HEK293 (cell line): ENCODE measurements at regions not wholly inside any gene's neighbourhood (a gene's known extent, or its start where the extent isn't known, plus 50 kb on each side); places are given as distances from the start of the nearest gene placed in this dataset.

Source experiments
- CTCF ChIA-PET: fragments of 350-600 bp; formaldehyde crosslinking; extraction: SDS; loops from one replicate; lab custom pipeline; 2021; ENCODE audit warnings: antibody characterized with exemption; lab: Yijun Ruan, JAX
- POLR2A ChIA-PET: fragments of 300-600 bp; formaldehyde crosslinking; extraction: SDS; loops from one replicate; lab custom pipeline; 2020; ENCODE audit warnings: antibody characterized with exemption, inconsistent platforms; lab: Yijun Ruan, JAX
- H3K27ac ChIP-seq: fragments of 200-500 bp; sonication (Bioruptor generic); 2 replicates; pipeline ENCODE4 v1.5.1; 2014; ENCODE audit warnings: low read depth, low read length, control low read depth, inconsistent platforms; ENCODE audit errors: extremely low read depth
- H3K36me3 ChIP-seq, 2 experiments: fragments of 200-500 bp in 1 of 2; sonication (Bioruptor generic) in 1 of 2; 1 replicate in 1 of 2; 2 replicates in 1 of 2; pipeline ENCODE4 v1.5.1; 2014 to 2017; ENCODE audit warnings: inconsistent platforms in 2 of 2, low read length in 2 of 2; ENCODE audit not compliant: control insufficient read depth in 2 of 2, insufficient read depth in 1 of 2
- H3K4me1 ChIP-seq: fragments of 200-500 bp; sonication (Bioruptor generic); 2 replicates; pipeline ENCODE4 v1.5.1; 2014; ENCODE audit warnings: mild to moderate bottlenecking, low read length, inconsistent platforms; ENCODE audit not compliant: control insufficient read depth, insufficient read depth
- H3K4me3 ChIP-seq: 2 replicates; pipeline ENCODE4 v1.5.1; 2011; ENCODE audit warnings: low read depth, mild to moderate bottlenecking, control low read depth, low read length, moderate library complexity
- H3K9me3 ChIP-seq: fragments of 200-500 bp; sonication (Bioruptor generic); 2 replicates; pipeline ENCODE4 v1.5.1; 2014; ENCODE audit warnings: low read depth, low read length, inconsistent platforms; ENCODE audit not compliant: control insufficient read depth, insufficient read depth
- GLI2 ChIP-seq: fragments of 450-650 bp; formaldehyde crosslinking; IDR thresholded peaks from 2 replicates; pipeline ENCODE4; 2017; ENCODE audit warnings: missing biosample characterization, missing genetic modification characterization, low read depth, borderline replicate concordance
- IKZF3 ChIP-seq: fragments of 450-650 bp; IDR thresholded peaks from 2 replicates; pipeline ENCODE4 v1.5.0; 2018; ENCODE audit warnings: missing biosample characterization, mild to moderate bottlenecking, missing genetic modification characterization, moderate library complexity
- KLF8 ChIP-seq: fragments of 450-650 bp; formaldehyde crosslinking; IDR thresholded peaks from 2 replicates; pipeline ENCODE4 v1.5.1; 2016; ENCODE audit warnings: missing biosample characterization, missing genetic modification characterization
- MEIS1 ChIP-seq: sonication (generic); formaldehyde crosslinking; IDR thresholded peaks from 2 replicates; pipeline ENCODE4 v1.8.1; 2022; ENCODE audit warnings: missing genetic modification reagents, mild to moderate bottlenecking, borderline replicate concordance
- PRDM1 ChIP-seq: fragments of 450-650 bp; formaldehyde crosslinking; IDR thresholded peaks from 2 replicates; pipeline ENCODE4; 2016; ENCODE audit warnings: missing biosample characterization, missing genetic modification characterization
- RBAK ChIP-seq: fragments of 450-650 bp; formaldehyde crosslinking; IDR thresholded peaks from 2 replicates; pipeline ENCODE4 v1.5.1; 2016; ENCODE audit warnings: missing biosample characterization, missing genetic modification characterization
- YY1 ChIP-seq: fragments of 450-650 bp; formaldehyde crosslinking; IDR thresholded peaks from 2 replicates; pipeline ENCODE4 v1.5.1; 2018; ENCODE audit warnings: missing biosample characterization, missing genetic modification characterization
- ZBTB21 ChIP-seq: fragments of 450-650 bp; formaldehyde crosslinking; IDR thresholded peaks from 2 replicates; pipeline ENCODE4 v1.5.1; 2017; ENCODE audit warnings: missing biosample characterization, missing genetic modification characterization
- ZBTB48 ChIP-seq: fragments of 450-650 bp; formaldehyde crosslinking; IDR thresholded peaks from 2 replicates; pipeline ENCODE4 v1.5.1; 2016; ENCODE audit warnings: missing biosample characterization, missing genetic modification characterization
- ZEB2 ChIP-seq: fragments of 450-650 bp; formaldehyde crosslinking; IDR thresholded peaks from 2 replicates; pipeline ENCODE4 v1.5.1; 2016; ENCODE audit warnings: missing biosample characterization, missing genetic modification characterization
- ZFP69B ChIP-seq: fragments of 450-650 bp; formaldehyde crosslinking; IDR thresholded peaks from 2 replicates; pipeline ENCODE4 v1.5.1; 2016; ENCODE audit warnings: missing biosample characterization, missing genetic modification characterization
- ZNF10 ChIP-seq: fragments of 450-650 bp; formaldehyde crosslinking; IDR thresholded peaks from 2 replicates; pipeline ENCODE4 v1.5.1; 2017; ENCODE audit warnings: missing biosample characterization, missing genetic modification characterization
- ZNF16 ChIP-seq: fragments of 450-650 bp; formaldehyde crosslinking; IDR thresholded peaks from 2 replicates; pipeline ENCODE4 v1.5.1; 2016; ENCODE audit warnings: low read depth, missing biosample characterization, missing genetic modification characterization
- ZNF302 ChIP-seq: fragments of 450-650 bp; formaldehyde crosslinking; IDR thresholded peaks from 2 replicates; pipeline ENCODE4 v1.5.1; 2016; ENCODE audit warnings: missing biosample characterization, missing genetic modification characterization, low read depth
- ZNF366 ChIP-seq: fragments of 450-650 bp; formaldehyde crosslinking; conservative IDR thresholded peaks from 2 replicates; pipeline ENCODE4 v1.5.1; 2016; ENCODE audit warnings: missing biosample characterization, missing genetic modification characterization
- ZNF549 ChIP-seq: fragments of 450-650 bp; IDR thresholded peaks from 2 replicates; pipeline ENCODE4 v1.5.1; 2018; ENCODE audit warnings: missing biosample characterization, missing genetic modification characterization, mild to moderate bottlenecking, inconsistent platforms, moderate library complexity
- ZNF555 ChIP-seq: fragments of 450-650 bp; formaldehyde crosslinking; conservative IDR thresholded peaks from 2 replicates; pipeline ENCODE4 v1.5.1; 2017; ENCODE audit warnings: missing biosample characterization, mild to moderate bottlenecking, missing genetic modification characterization, inconsistent platforms
- ZNF610 ChIP-seq: fragments of 450-650 bp; formaldehyde crosslinking; IDR thresholded peaks from 2 replicates; pipeline ENCODE4 v1.5.1; 2016; ENCODE audit warnings: missing biosample characterization, missing genetic modification characterization, borderline replicate concordance
- ZNF76 ChIP-seq: fragments of 450-650 bp; formaldehyde crosslinking; IDR thresholded peaks from 2 replicates; pipeline ENCODE4; 2016; ENCODE audit warnings: low read depth, missing biosample characterization, missing genetic modification characterization, borderline replicate concordance
- ZNF791 ChIP-seq: fragments of 450-650 bp; formaldehyde crosslinking; IDR thresholded peaks from 2 replicates; pipeline ENCODE4 v1.5.1; 2016; ENCODE audit warnings: missing biosample characterization, missing genetic modification characterization
- TF ChIP-seq, protein P1 (sequence below): fragments of 450-650 bp; formaldehyde crosslinking; IDR thresholded peaks from 2 replicates; pipeline ENCODE4 v1.5.1; 2016; ENCODE audit warnings: missing biosample characterization, missing genetic modification characterization
- TF ChIP-seq, protein P2 (sequence below): fragments of 450-650 bp; formaldehyde crosslinking; IDR thresholded peaks from 2 replicates; pipeline ENCODE4 v1.5.1; 2017; ENCODE audit warnings: missing biosample characterization, missing genetic modification characterization
- TF ChIP-seq, protein P3 (sequence below): fragments of 450-650 bp; formaldehyde crosslinking; IDR thresholded peaks from 2 replicates; pipeline ENCODE4; 2016; ENCODE audit warnings: missing biosample characterization, missing genetic modification characterization
- TF ChIP-seq, protein P4 (sequence below): fragments of 450-650 bp; formaldehyde crosslinking; IDR thresholded peaks from 2 replicates; pipeline ENCODE4 v1.5.1; 2016; ENCODE audit warnings: missing biosample characterization, missing genetic modification characterization

DNA sequence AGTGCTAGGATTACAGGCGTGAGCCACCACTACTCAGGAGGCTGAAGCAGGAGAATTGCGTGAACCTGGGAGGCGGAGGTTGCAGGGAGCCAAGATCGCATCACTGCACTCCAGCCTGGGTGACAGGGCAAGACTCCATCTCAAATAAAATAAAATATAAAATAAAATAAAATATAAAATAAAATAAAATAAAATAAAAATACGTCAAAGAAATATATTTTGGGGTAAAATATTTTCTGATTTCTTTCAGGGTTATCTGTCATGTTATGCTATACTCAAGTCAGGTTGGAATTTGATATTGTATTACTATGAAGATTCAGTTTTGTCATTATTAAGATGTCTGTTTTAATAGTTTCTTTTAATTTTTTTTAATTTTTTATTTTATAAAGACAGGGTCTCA, 99.4 kb upstream of the GHITM start (continued):
- TF ChIP-seq, protein P1, sequence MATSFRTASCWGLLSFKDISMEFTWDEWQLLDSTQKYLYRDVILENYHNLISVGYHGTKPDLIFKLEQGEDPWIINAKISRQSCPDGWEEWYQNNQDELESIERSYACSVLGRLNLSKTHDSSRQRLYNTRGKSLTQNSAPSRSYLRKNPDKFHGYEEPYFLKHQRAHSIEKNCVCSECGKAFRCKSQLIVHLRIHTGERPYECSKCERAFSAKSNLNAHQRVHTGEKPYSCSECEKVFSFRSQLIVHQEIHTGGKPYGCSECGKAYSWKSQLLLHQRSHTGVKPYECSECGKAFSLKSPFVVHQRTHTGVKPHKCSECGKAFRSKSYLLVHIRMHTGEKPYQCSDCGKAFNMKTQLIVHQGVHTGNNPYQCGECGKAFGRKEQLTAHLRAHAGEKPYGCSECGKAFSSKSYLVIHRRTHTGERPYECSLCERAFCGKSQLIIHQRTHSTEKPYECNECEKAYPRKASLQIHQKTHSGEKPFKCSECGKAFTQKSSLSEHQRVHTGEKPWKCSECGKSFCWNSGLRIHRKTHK (tag by site-specific recombination): no peak
- TF ChIP-seq YY1 (tag by site-specific recombination): no peak
- TF ChIP-seq ZNF791: no peak
- no peak for TF ChIP-seq ZEB2 (tag by site-specific recombination)
- no peak for TF ChIP-seq KLF8 (tag by site-specific recombination)
- TF ChIP-seq ZBTB48: no peak
- TF ChIP-seq ZBTB21: no peak
- no peak for TF ChIP-seq ZNF16 (tag by site-specific recombination)

DNA sequence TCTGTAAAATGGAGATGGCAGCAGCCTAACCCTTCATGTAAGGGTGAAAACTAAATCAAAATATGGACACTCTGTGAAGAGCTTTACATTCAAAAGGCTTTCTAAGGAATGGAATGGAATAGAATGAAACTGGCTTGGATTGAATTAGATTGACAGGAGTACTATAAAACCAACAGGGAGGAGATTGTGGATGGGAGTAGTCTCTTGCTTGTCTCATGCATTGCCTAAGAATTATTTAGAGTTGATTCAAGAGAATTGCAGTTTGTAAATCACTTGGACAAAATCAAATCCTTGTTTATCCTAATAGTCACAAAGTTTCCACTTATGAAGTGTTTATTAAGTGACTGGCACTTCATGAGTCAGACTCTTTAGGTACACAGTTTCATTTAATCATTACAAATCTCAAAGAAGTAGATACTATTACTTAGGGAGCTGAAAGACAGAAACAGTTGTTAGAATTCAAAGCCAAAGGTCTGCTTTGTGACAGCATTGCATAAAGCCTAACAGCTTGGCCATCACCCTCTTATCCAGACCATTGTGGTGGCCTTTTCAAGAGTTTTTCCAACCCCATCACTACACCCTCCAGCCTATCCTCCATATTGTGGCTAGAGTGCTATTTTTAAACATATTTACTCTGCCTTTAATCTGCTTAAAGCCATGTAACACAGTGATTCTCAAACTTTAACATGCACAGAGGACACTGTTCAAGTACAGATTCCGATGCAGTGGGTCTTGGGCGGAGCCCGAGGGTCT, 91.9 kb upstream of the GHITM start:
- H3K27ac ChIP-seq: no peak overlapping the region
- no peaks in the 10 kb centered on the region for H3K4me1 ChIP-seq
- H3K36me3 ChIP-seq: no peaks in the 10 kb centered on the region
- no peak overlapping the region for H3K4me3 ChIP-seq
- POLR2A ChIA-PET: no interaction called here
- TF ChIP-seq RBAK (tag by site-specific recombination): no peak
- TF ChIP-seq, protein P2, sequence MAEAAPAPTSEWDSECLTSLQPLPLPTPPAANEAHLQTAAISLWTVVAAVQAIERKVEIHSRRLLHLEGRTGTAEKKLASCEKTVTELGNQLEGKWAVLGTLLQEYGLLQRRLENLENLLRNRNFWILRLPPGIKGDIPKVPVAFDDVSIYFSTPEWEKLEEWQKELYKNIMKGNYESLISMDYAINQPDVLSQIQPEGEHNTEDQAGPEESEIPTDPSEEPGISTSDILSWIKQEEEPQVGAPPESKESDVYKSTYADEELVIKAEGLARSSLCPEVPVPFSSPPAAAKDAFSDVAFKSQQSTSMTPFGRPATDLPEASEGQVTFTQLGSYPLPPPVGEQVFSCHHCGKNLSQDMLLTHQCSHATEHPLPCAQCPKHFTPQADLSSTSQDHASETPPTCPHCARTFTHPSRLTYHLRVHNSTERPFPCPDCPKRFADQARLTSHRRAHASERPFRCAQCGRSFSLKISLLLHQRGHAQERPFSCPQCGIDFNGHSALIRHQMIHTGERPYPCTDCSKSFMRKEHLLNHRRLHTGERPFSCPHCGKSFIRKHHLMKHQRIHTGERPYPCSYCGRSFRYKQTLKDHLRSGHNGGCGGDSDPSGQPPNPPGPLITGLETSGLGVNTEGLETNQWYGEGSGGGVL (tag by site-specific recombination): no peak
- TF ChIP-seq ZFP69B (tag by site-specific recombination): no peak
- no peak for TF ChIP-seq MEIS1 (CRISPR knock-in tag)
- TF ChIP-seq ZNF610 (tag by site-specific recombination): no peak
- TF ChIP-seq ZNF366 (tag by site-specific recombination): no peak
- TF ChIP-seq GLI2 (tag by site-specific recombination): no peak
- TF ChIP-seq ZNF302 (tag by site-specific recombination): no peak
- TF ChIP-seq ZNF10 (tag by site-specific recombination): no peak
- TF ChIP-seq, protein P3, sequence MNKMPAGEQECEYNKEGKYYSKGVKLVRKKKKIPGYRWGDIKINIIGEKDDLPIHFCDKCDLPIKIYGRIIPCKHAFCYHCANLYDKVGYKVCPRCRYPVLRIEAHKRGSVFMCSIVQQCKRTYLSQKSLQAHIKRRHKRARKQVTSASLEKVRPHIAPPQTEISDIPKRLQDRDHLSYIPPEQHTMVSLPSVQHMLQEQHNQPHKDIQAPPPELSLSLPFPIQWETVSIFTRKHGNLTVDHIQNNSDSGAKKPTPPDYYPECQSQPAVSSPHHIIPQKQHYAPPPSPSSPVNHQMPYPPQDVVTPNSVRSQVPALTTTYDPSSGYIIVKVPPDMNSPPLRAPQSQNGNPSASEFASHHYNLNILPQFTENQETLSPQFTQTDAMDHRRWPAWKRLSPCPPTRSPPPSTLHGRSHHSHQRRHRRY (tag by site-specific recombination): no peak
- no peak for TF ChIP-seq IKZF3 (tag by site-specific recombination)
- no peak for TF ChIP-seq ZNF76 (tag by site-specific recombination)
- no peak for TF ChIP-seq ZNF549 (tag by site-specific recombination)
- no peak for TF ChIP-seq PRDM1
- TF ChIP-seq ZNF555: no peak
- TF ChIP-seq, protein P4, sequence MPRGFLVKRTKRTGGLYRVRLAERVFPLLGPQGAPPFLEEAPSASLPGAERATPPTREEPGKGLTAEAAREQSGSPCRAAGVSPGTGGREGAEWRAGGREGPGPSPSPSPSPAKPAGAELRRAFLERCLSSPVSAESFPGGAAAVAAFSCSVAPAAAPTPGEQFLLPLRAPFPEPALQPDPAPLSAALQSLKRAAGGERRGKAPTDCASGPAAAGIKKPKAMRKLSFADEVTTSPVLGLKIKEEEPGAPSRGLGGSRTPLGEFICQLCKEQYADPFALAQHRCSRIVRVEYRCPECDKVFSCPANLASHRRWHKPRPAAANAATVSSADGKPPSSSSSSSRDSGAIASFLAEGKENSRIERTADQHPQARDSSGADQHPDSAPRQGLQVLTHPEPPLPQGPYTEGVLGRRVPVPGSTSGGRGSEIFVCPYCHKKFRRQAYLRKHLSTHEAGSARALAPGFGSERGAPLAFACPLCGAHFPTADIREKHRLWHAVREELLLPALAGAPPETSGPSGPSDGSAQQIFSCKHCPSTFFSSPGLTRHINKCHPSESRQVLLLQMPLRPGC (tag by site-specific recombination): no peak
- CTCF ChIA-PET: no interaction called here
- no peaks in the 10 kb centered on the region for H3K9me3 ChIP-seq
